ENCODE measurements at regions not wholly inside any gene's neighbourhood (a gene's known extent, or its start where the extent isn't known, plus 50 kb on each side); places are given as distances from the start of the nearest gene placed in this dataset.

- H3K27me3 ChIP-seq = no peaks in the 10 kb centered on the region
- no peak overlapping the region for H3K4me3 ChIP-seq
- no peaks in the 10 kb centered on the region for H3K4me1 ChIP-seq
- peaks cover 0 to 5% (median 0%) of the 10 kb centered on the region in 3 donors for H3K9me3 ChIP-seq
- DNase-seq = no peak
- no peaks in the 10 kb centered on the region for H3K36me3 ChIP-seq
- no peak for TF ChIP-seq CTCF (IDR thresholded peaks at IDR 0.05)
- no peak for TF ChIP-seq POLR2A (IDR thresholded peaks at IDR 0.05)
- intact Hi-C loops (cut with DNase I) = no loop called here
- WGBS, 2 donors = 81 to 93% methylated on average over 3 of the region's 4 CpGs
- H3K27ac ChIP-seq = no peak overlapping the region
These were observed 250.7 kb downstream of the ANXA1 start for GRCh38 chr9:73402081-73403028.

- no peak for TF ChIP-seq CTCF (IDR thresholded peaks at IDR 0.05)
- no peak for TF ChIP-seq POLR2A (IDR thresholded peaks at IDR 0.05)
- Histone ChIP-seq H3K4me3 (no peak overlapping the region), H3K27me3 (no peaks in the 10 kb centered on the region), H3K4me1 (no peaks in the 10 kb centered on the region), H3K9me3 (no peaks in the 10 kb centered on the region), H3K36me3 (no peaks in the 10 kb centered on the region), H3K27ac (no peak overlapping the region)
- intact Hi-C loops (cut with DNase I) = no loop called here
- DNase-seq = no peak
- 51 to 56% methylated on average over 2 of the region's 2 CpGs for WGBS, 2 donors
These were observed 259.8 kb downstream of the ANXA1 start for GRCh38 chr9:73411494-73411893.

- intact Hi-C loops (cut with DNase I) = no loop called here
- no peak for DNase-seq
These were observed 261.2 kb downstream of the ANXA1 start for GRCh38 chr9:73412874-73413273.

GRCh38 chr9:73423891-73424290, 272.2 kb downstream of the ANXA1 start:
- DNase-seq = no peak
- H3K4me1 ChIP-seq = no peaks in the 10 kb centered on the region
- H3K27me3 ChIP-seq = no peaks in the 10 kb centered on the region
- intact Hi-C loops (cut with DNase I) = no loop called here
- TF ChIP-seq POLR2A (IDR thresholded peaks at IDR 0.05) = no peak
- TF ChIP-seq CTCF (IDR thresholded peaks at IDR 0.05) = no peak
- H3K36me3 ChIP-seq = no peaks in the 10 kb centered on the region
- 67 to 72% methylated on average over 1 of the region's 1 CpG for WGBS, 2 donors
- H3K4me3 ChIP-seq = no peak overlapping the region
- no peaks in the 10 kb centered on the region for H3K9me3 ChIP-seq
- H3K27ac ChIP-seq = no peak overlapping the region

More at GRCh38 chr9:73412874-73413273, 261.2 kb downstream of the ANXA1 start:
- Histone ChIP-seq H3K27ac (no peak overlapping the region), H3K27me3 (no peaks in the 10 kb centered on the region), H3K4me3 (no peak overlapping the region), H3K4me1 (no peaks in the 10 kb centered on the region), H3K9me3 (no peaks in the 10 kb centered on the region), H3K36me3 (no peaks in the 10 kb centered on the region)
- no peak for TF ChIP-seq POLR2A (IDR thresholded peaks at IDR 0.05)
- no peak for TF ChIP-seq CTCF (IDR thresholded peaks at IDR 0.05)

GRCh38 chr9:73426269-73426668, 274.6 kb downstream of the ANXA1 start:
- no peak for TF ChIP-seq POLR2A (IDR thresholded peaks at IDR 0.05)
- no peak for TF ChIP-seq CTCF (IDR thresholded peaks at IDR 0.05)
- H3K9me3 ChIP-seq = no peaks in the 10 kb centered on the region
- no peaks in the 10 kb centered on the region for H3K36me3 ChIP-seq
- no peaks in the 10 kb centered on the region for H3K4me1 ChIP-seq
- no peak overlapping the region for H3K27ac ChIP-seq
- intact Hi-C loops (cut with DNase I) = no loop called here
- H3K4me3 ChIP-seq = no peak overlapping the region
- 50% methylated on average over 4 to 5 of the region's 5 CpGs for WGBS, 2 donors
- DNase-seq = no peak
- no peaks in the 10 kb centered on the region for H3K27me3 ChIP-seq
